ENCODE measurements at regions not wholly inside any gene's neighbourhood (a gene's known extent, or its start where the extent isn't known, plus 50 kb on each side); places are given as distances from the start of the nearest gene placed in this dataset.
"Not testable (repeated sequence)": the region's sequence is repeated elsewhere in the genome, so short reads cannot be mapped to it uniquely, and the experiment has no call there.

- not testable (repeated sequence) for ATAC-seq; DNase-seq (ENCODE audit: low spot score)
These were observed 52.5 kb downstream of the KIAA0408 start for GRCh38 chr6:127406722-127407121.

DNA sequence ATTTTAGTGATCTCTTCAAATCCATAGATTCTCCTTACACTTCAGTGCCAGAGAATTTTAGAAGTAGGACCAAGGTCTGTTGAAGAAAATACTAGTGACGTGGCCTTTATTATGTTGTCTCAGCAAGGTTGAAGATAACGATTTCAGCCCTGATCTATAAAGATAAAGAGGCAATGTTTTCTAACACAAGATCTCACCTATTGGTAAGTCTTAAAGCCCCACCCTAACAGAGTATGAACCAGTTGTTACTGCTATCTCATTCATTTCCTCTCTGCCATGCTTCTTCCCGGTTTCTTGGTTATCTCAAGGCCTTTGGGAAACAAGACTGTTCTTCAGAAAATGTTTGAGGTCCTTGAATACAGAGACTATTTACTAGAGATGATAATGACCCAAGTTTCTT, 53.1 kb downstream of the KIAA0408 start:
- DNase-seq (ENCODE audit: low spot score), result no peak
- ATAC-seq, result no peak

DNA sequence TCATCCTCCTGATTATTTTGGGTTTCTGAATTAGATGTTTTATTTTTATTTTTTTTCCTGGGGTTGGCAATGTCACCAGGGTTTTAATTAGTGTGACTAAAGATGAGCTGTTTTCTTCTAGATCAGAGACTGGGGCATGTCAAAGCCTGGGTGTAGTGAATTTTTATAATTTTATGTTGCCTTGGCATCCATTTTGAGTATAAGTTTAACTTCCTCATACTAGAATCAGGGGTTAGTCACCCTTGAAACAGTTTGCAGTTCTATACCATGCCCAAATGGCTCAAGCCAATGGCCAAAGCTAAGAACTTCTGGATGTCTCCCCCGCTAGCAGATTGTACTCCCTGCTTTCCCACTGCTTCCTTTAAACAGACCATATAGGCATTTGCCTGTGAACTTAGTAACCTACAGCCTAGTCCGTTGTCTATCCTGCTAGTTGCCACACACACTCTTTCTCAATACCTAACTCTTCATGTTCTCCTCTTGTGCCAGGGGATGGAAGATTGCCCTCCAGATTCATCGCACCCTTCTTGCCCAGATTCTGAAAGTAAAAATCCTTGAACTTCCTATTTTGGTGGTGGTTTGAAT, 54.5 kb downstream of the KIAA0408 start:
- ATAC-seq, result peak; percentile 28
- no peak for DNase-seq (ENCODE audit: low spot score)

GRCh38 chr6:127404133-127404532, 55.1 kb downstream of the KIAA0408 start:
- DNase-seq (ENCODE audit: low spot score) (no peak), ATAC-seq (no peak)

GRCh38 chr6:127403636-127404035, 55.6 kb downstream of the KIAA0408 start:
- no peak for ATAC-seq
- no peak for DNase-seq (ENCODE audit: low spot score)

- DNase-seq (ENCODE audit: low spot score) (no peak), ATAC-seq (no peak)
These were observed 56.1 kb downstream of the KIAA0408 start for GRCh38 chr6:127402890-127403617.

- DNase-seq (ENCODE audit: low spot score) (no peak), ATAC-seq (no peak)
These were observed 54.6 kb upstream of the ECHDC1 start for GRCh38 chr6:127397729-127398630.

DNA sequence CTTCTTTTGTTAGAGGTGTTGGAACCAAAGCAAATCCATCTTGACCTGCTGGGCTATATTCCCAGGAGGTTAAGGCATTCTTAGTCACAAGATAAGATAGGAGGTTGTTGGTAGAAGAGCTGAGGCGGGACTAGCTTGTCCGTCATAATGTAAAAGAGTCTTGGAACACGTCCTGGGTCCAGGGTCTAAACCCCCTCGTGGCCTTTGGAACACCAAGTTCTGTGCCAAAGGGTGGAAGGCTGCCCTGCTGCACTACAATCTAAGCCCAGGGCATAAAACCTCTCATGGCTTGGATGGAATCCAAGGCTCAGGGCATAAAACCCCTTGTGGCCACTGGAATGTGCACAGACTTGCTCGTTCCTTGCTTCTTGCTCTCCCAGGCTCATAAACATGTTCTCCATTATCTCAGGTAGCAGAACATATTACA, 53.8 kb upstream of the ECHDC1 start:
- DNase-seq (ENCODE audit: low spot score), result peak; percentile 50

More for the DNA sequence above, 53.8 kb upstream of the ECHDC1 start:
- peak; percentile 26 for ATAC-seq
